A673 (cell line): ENCODE measurements at regions not wholly inside any gene's neighbourhood (a gene's known extent, or its start where the extent isn't known, plus 50 kb on each side); places are given as distances from the start of the nearest gene placed in this dataset.
A peak's percentile ranks its signal among the peaks of the same experiment; 100 is the strongest.

Source experiments
- BruUV-seq: library from RNA; stranded (reverse); fragments of 400-500 nt; replicated peaks from 2 replicates; lab custom pipeline; 2021; lab: Mats Ljungman, UMichigan
- CTCF ChIA-PET: fragments of 300-600 bp; sonication (Branson Sonifier 250); formaldehyde crosslinking; loops from one replicate; lab custom pipeline; 2022; ENCODE audit warnings: antibody characterized with exemption; lab: Charles Lee
- POLR2A ChIA-PET: fragments of 300-600 bp; sonication (Branson Sonifier 250); formaldehyde crosslinking; loops from one replicate; lab custom pipeline; 2022; ENCODE audit warnings: antibody characterized with exemption; ENCODE audit not compliant: low non-redundant PET; lab: Charles Lee
- DNase-seq: peaks from one replicate; pipeline ENCODE4 v3.0.0-alpha.2; 2015; ENCODE audit warnings: low spot score
- H3K27ac ChIP-seq: fragments of 200-600 bp; sonication (generic); 2 replicates; pipeline ENCODE4 v1.5.1; 2016; ENCODE audit warnings: mixed run types, low read depth, mild to moderate bottlenecking, mixed read lengths, antibody characterized with exemption, low read length; ENCODE audit not compliant: poor library complexity, severe bottlenecking
- H3K27me3 ChIP-seq: fragments of 200-600 bp; sonication (generic); replicated peaks from 2 replicates; pipeline ENCODE4 v1.6.1; 2017; ENCODE audit warnings: mixed run types, low read depth, mild to moderate bottlenecking, mixed read lengths, antibody characterized with exemption, low read length; ENCODE audit not compliant: insufficient read depth, poor library complexity
- H3K36me3 ChIP-seq: fragments of 200-600 bp; sonication (generic); 2 replicates; pipeline ENCODE4 v1.6.1; 2016; ENCODE audit warnings: mixed run types, mild to moderate bottlenecking, mixed read lengths, antibody characterized with exemption, low read length; ENCODE audit not compliant: insufficient read depth, poor library complexity, severe bottlenecking
- H3K4me1 ChIP-seq: fragments of 200-600 bp; sonication (generic); 2 replicates; pipeline ENCODE4 v1.6.1; 2017; ENCODE audit warnings: mixed run types, mild to moderate bottlenecking, mixed read lengths, antibody characterized with exemption, low read length; ENCODE audit not compliant: insufficient read depth, poor library complexity, severe bottlenecking
- H3K4me3 ChIP-seq: fragments of 200-600 bp; sonication (generic); 2 replicates; pipeline ENCODE4 v1.5.1; 2016; ENCODE audit warnings: low read depth, mixed run types, mild to moderate bottlenecking, mixed read lengths, low read length; ENCODE audit not compliant: poor library complexity, severe bottlenecking
- H3K9me3 ChIP-seq: fragments of 200-600 bp; sonication (generic); 2 replicates; pipeline ENCODE4 v1.6.1; 2016; ENCODE audit warnings: mixed run types, low read depth, mild to moderate bottlenecking, mixed read lengths, antibody characterized with exemption, low read length; ENCODE audit not compliant: poor library complexity, severe bottlenecking
- CTCF ChIP-seq: fragments of 300-800, 200-600 bp; sonication (generic); conservative IDR thresholded peaks from 2 replicates; pipeline ENCODE4 v1.5.1; 2017; ENCODE audit warnings: low read depth, mild to moderate bottlenecking, antibody characterized with exemption, low read length, moderate library complexity, mixed read lengths
- EZH2 ChIP-seq: fragments of 200-600 bp; sonication (generic); IDR thresholded peaks from 2 replicates; pipeline ENCODE4 v1.6.1; 2017; ENCODE audit warnings: borderline replicate concordance, low read depth, mild to moderate bottlenecking, mixed read lengths, antibody characterized with exemption, low read length; ENCODE audit not compliant: poor library complexity, severe bottlenecking
- intact Hi-C: fragments of 100-400 bp; cut with micrococcal nuclease; formaldehyde crosslinking; loops from one replicate; pipeline ENCODE4 v1.10.0; 2022; ENCODE audit not compliant: unreplicated experiment

GRCh38 chr16:62224646-62225209 is 188.5 kb upstream of the CDH8 start:
- intact Hi-C loops: loop anchor here (1.0 to 10.0 kb wide), 3 partner anchors 32 to 1060 kb away; no protein-coding TSS in a partner anchor

GRCh38 chr16:62216837-62217236 is 180.6 kb upstream of the CDH8 start:
- no peak for DNase-seq
- no peaks in the 10 kb centered on the region for H3K9me3 ChIP-seq
- H3K4me1 ChIP-seq: no peaks in the 10 kb centered on the region
- H3K27ac ChIP-seq: no peak overlapping the region
- H3K36me3 ChIP-seq: no peaks in the 10 kb centered on the region
- POLR2A ChIA-PET: no interaction called here
- TF ChIP-seq EZH2 (no peak), CTCF (no peak)
- intact Hi-C loops: no loop called here
- no peak overlapping the region for H3K4me3 ChIP-seq
- H3K27me3 ChIP-seq: no peaks in the 10 kb centered on the region
- no TSS peak for BruUV-seq
- CTCF ChIA-PET: no interaction called here

More at GRCh38 chr16:62224646-62225209, 188.5 kb upstream of the CDH8 start:
- BruUV-seq: no TSS peak
- peak; percentile 7 for DNase-seq
- Histone ChIP-seq H3K9me3 (no peaks in the 10 kb centered on the region), H3K27ac (no peak overlapping the region), H3K4me3 (no peak overlapping the region), H3K27me3 (no peaks in the 10 kb centered on the region), H3K4me1 (no peaks in the 10 kb centered on the region), H3K36me3 (no peaks in the 10 kb centered on the region)
- ChIA-PET CTCF (interaction anchor here (0.5 to 2.3 kb wide), 4 partner anchors 11 to 1065 kb away, joined by 4 to 19 read pairs (median 9); no protein-coding TSS in a partner anchor), POLR2A (no interaction called here)
- TF ChIP-seq CTCF (no peak), EZH2 (no peak)

- POLR2A ChIA-PET: no interaction called here
- intact Hi-C loops: no loop called here
- peak; percentile 57 for DNase-seq
- Histone ChIP-seq H3K27ac (no peak overlapping the region), H3K27me3 (no peaks in the 10 kb centered on the region), H3K4me3 (no peak overlapping the region), H3K9me3 (no peaks in the 10 kb centered on the region), H3K36me3 (no peaks in the 10 kb centered on the region), H3K4me1 (no peaks in the 10 kb centered on the region)
- CTCF ChIA-PET: interaction anchor here (1.1 kb wide), 1 partner anchor 12 kb away, joined by 4 read pairs; no protein-coding TSS in a partner anchor
- no TSS peak for BruUV-seq
- TF ChIP-seq CTCF: peak; percentile 70
- no peak for TF ChIP-seq EZH2
These were observed 177.5 kb upstream of the CDH8 start for GRCh38 chr16:62213763-62214162.
